Sigmoid colon (tissue), 6 donors: ENCODE measurements at regions not wholly inside any gene's neighbourhood (a gene's known extent, or its start where the extent isn't known, plus 50 kb on each side); places are given as distances from the start of the nearest gene placed in this dataset.

Experiments used
- DNase-seq: peaks from one replicate; pipeline ENCODE4 v3.0.0-alpha.2; 2019
- H3K27ac ChIP-seq, 4 donors: fragments of 200-600 bp; sonication (generic); one replicate each; pipeline ENCODE4 v1.5.1; 2016 to 2019; ENCODE audit warnings: mild to moderate bottlenecking in 1 of 4
- H3K27me3 ChIP-seq, 3 donors: fragments of 200-600 bp; sonication (generic); one replicate each; pipeline ENCODE4 v1.5.1; 2019; ENCODE audit warnings: mild to moderate bottlenecking in 1 of 3
- H3K36me3 ChIP-seq, 4 donors: fragments of 200-600 bp; sonication (generic); one replicate each; pipeline ENCODE4 v1.5.1; 2016 to 2019
- H3K4me1 ChIP-seq, 4 donors: fragments of 200-600 bp; sonication (generic); one replicate each; pipeline ENCODE4 v1.5.1; 2017 to 2019
- H3K4me3 ChIP-seq, 4 donors: fragments of 200-600 bp; sonication (generic); one replicate each; pipeline ENCODE4 v1.5.1; 2017 to 2019; ENCODE audit warnings: mild to moderate bottlenecking in 2 of 4, moderate library complexity in 1 of 4
- H3K9me3 ChIP-seq, 4 donors: fragments of 200-600 bp in 3 of 4; sonication (generic) in 3 of 4; one replicate each; pipeline versions ENCODE4 v1.5.1 to v1.6.1; 2013 to 2019
- EP300 ChIP-seq, 4 donors: sonication (generic); formaldehyde crosslinking; IDR thresholded peaks; one replicate each; pipeline ENCODE4 v1.6.1; 2017; ENCODE audit warnings: antibody characterized with exemption in 4 of 4
- POLR2A ChIP-seq, 2 donors: fragments of 450-650 bp; IDR thresholded peaks; one replicate each; pipeline ENCODE4 v1.6.1; 2016; ENCODE audit warnings: antibody characterized with exemption in 2 of 2, mild to moderate bottlenecking in 2 of 2, moderate library complexity in 2 of 2
- POLR2AphosphoS5 ChIP-seq, 4 donors: sonication (generic); formaldehyde crosslinking; IDR thresholded peaks; one replicate each; pipeline ENCODE4 v1.6.1; 2017; ENCODE audit warnings: antibody characterized with exemption in 4 of 4
- WGBS, 2 donors: extraction: QIAGEN DNeasy Blood & Tissue Kit; methylation state at CpG; one replicate each; pipeline ENCODE4 v1.1.7; 2013; 5-methylcytosine and 5-hydroxymethylcytosine counted together
- intact Hi-C: fragments of 100-400 bp; cut with DNase I; formaldehyde crosslinking; loops from one replicate; pipeline ENCODE4 v1.15.1; 2023
- small RNA-seq, 3 donors: library from RNA; depleted of rRNA; stranded (forward); fragments of <200 nt; gene quantifications; one replicate each; pipeline ENCODE3, GENCODE V24; 2016
- TF ChIP-seq, protein P1 (sequence below), 4 experiments: fragments of 450-650 bp in 3 of 4; fragments of 200-600 bp in 1 of 4; IDR thresholded peaks; one replicate each; pipeline ENCODE4 v1.5.1; 2016 to 2019; ENCODE audit warnings: antibody characterized with exemption in 4 of 4, mild to moderate bottlenecking in 3 of 4, moderate library complexity in 2 of 4
- donor health status: healthy with polysubstance abuse.
- donor health status: healthy.

DNA sequence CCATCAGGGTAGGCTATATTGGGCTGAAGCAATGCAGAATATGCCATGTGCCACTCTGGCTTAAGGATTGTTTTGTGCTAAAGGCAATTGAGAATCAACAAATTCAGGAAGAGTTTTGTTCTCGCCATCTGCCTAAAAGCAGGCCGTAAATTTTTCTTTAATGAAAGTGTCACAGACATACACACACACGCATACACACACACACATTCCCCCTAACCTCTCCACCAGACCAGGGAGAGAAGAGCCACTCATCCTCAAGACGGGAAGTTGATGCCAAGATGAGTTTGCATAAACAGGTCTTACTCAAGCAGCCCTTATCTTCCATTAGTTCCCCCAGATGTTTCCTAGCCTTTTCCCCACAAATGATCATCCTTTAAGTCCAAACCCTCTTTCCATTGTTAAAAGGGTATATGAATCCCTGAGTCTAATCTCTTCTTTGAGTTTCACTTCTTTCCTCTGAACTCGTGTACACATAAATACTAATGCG, 59.6 kb upstream of the TRIM24 start:
- intact Hi-C loops: no loop called here
- no peaks in the 10 kb centered on the region for H3K27me3 ChIP-seq
- DNase-seq: no peak
- 76 to 88% methylated on average over 6 of the region's 6 CpGs for WGBS, 2 donors
- H3K36me3 ChIP-seq: no peaks in the 10 kb centered on the region
- TF ChIP-seq, protein P1, sequence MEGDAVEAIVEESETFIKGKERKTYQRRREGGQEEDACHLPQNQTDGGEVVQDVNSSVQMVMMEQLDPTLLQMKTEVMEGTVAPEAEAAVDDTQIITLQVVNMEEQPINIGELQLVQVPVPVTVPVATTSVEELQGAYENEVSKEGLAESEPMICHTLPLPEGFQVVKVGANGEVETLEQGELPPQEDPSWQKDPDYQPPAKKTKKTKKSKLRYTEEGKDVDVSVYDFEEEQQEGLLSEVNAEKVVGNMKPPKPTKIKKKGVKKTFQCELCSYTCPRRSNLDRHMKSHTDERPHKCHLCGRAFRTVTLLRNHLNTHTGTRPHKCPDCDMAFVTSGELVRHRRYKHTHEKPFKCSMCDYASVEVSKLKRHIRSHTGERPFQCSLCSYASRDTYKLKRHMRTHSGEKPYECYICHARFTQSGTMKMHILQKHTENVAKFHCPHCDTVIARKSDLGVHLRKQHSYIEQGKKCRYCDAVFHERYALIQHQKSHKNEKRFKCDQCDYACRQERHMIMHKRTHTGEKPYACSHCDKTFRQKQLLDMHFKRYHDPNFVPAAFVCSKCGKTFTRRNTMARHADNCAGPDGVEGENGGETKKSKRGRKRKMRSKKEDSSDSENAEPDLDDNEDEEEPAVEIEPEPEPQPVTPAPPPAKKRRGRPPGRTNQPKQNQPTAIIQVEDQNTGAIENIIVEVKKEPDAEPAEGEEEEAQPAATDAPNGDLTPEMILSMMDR (IDR thresholded peaks at IDR 0.05): no peak
- no peak overlapping the region for H3K4me3 ChIP-seq
- no peaks in the 10 kb centered on the region for H3K9me3 ChIP-seq
- H3K4me1 ChIP-seq: no peaks in the 10 kb centered on the region
- H3K27ac ChIP-seq: no peak overlapping the region

DNA sequence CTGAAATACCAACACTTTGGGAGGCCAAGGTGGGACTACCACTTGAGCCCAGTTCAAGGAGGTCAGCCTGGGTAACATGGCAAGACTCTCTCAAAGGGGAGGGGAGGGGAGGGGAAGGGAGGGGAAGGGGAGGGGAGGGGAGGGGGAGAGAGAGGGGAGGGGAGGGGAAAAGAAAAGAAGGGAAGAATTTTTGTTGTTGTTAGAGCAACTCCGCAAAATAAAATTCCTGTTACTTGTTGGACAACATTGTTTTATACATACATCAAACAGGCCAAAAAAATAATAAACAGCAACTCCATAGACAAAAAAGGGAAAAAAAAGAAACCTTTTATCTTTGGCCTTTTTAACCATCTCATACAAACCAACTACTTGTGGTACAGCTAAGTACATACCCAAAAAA, 57.3 kb upstream of the TRIM24 start:
- intact Hi-C loops: no loop called here
- no peaks in the 10 kb centered on the region for H3K36me3 ChIP-seq
- TF ChIP-seq EP300 (IDR thresholded peaks at IDR 0.05): no peak
- TF ChIP-seq, protein P1 (IDR thresholded peaks at IDR 0.05): no peak
- H3K4me1 ChIP-seq: no peaks in the 10 kb centered on the region
- no peaks in the 10 kb centered on the region for H3K27me3 ChIP-seq
- 93 to 100% methylated on average over 1 of the region's 1 CpG for WGBS, 2 donors
- no peak overlapping the region for H3K27ac ChIP-seq
- H3K9me3 ChIP-seq: no peaks in the 10 kb centered on the region
- no peak overlapping the region for H3K4me3 ChIP-seq
- DNase-seq: no peak

- no peak for DNase-seq
- H3K9me3 ChIP-seq: no peaks in the 10 kb centered on the region
- intact Hi-C loops: no loop called here
- H3K4me1 ChIP-seq: no peaks in the 10 kb centered on the region
- 91 to 99% methylated on average over 1 of the region's 1 CpG for WGBS, 2 donors
- H3K36me3 ChIP-seq: no peaks in the 10 kb centered on the region
- TF ChIP-seq, protein P1 (IDR thresholded peaks at IDR 0.05): no peak
- no peak for TF ChIP-seq POLR2AphosphoS5 (IDR thresholded peaks at IDR 0.05)
- H3K27me3 ChIP-seq: no peaks in the 10 kb centered on the region
- no peak overlapping the region for H3K4me3 ChIP-seq
- H3K27ac ChIP-seq: no peak overlapping the region
These were observed 54.6 kb upstream of the TRIM24 start for GRCh38 chr7:138405496-138405895.

DNA sequence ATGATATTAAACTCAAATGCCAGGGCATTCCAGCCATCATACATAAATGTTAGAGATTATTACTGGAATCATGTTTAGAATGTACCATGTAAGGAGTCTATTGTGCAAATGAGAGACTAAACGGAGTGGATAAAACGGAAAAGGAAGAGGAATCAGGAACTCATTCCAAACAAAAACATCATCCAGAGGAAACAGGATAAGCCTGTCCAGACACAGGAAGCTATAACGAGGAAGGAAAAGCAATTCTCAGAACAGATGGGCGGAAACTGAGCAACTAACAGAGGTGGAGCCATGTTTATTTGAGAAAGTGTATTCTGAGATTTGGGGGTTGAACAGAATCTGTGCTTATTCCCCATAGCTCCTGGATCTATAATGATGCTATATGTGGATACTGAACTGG, 52.3 kb upstream of the TRIM24 start:
- Histone ChIP-seq H3K9me3 (no peaks in the 10 kb centered on the region), H3K4me3 (no peak overlapping the region), H3K36me3 (no peaks in the 10 kb centered on the region), H3K27me3 (no peaks in the 10 kb centered on the region), H3K27ac (no peak overlapping the region), H3K4me1 (no peaks in the 10 kb centered on the region)
- WGBS, 2 donors: 52 to 55% methylated on average over 4 of the region's 4 CpGs
- no peak for DNase-seq
- TF ChIP-seq, protein P1 (IDR thresholded peaks at IDR 0.05): no peak
- TF ChIP-seq POLR2AphosphoS5 (IDR thresholded peaks at IDR 0.05) (no peak), POLR2A (IDR thresholded peaks at IDR 0.05) (no peak), EP300 (IDR thresholded peaks at IDR 0.05) (no peak)
- intact Hi-C loops: no loop called here

Small RNA genes in the stretch of these regions (small RNA-seq; reads per million reads assigned to genes)
- gene RF00019: 0 reads per million in 3 donors
- 0 reads per million in 3 donors for gene RF00432
